NT2/D1 (cell line): ENCODE measurements at regions not wholly inside any gene's neighbourhood (a gene's known extent, or its start where the extent isn't known, plus 50 kb on each side); places are given as distances from the start of the nearest gene placed in this dataset.

Experiments used
- DNase-seq: peaks from one replicate; pipeline ENCODE4 v3.0.0-alpha.2; 2011; ENCODE audit warnings: low read depth, low spot score
- H3K27me3 ChIP-seq: 2 replicates; pipeline ENCODE4 v1.6.0; 2011; ENCODE audit warnings: mild to moderate bottlenecking; ENCODE audit not compliant: insufficient read length, insufficient read depth
- H3K36me3 ChIP-seq: 2 replicates; pipeline ENCODE4 v1.6.1; 2011; ENCODE audit warnings: mild to moderate bottlenecking, low read length, mixed read lengths; ENCODE audit not compliant: insufficient read depth, insufficient read length
- H3K4me1 ChIP-seq: 2 replicates; pipeline ENCODE4 v1.5.1; 2011; ENCODE audit not compliant: insufficient read depth, insufficient read length
- H3K4me3 ChIP-seq: 2 replicates; pipeline ENCODE4 v1.5.1; 2011; ENCODE audit warnings: low read depth; ENCODE audit not compliant: insufficient read length
- H3K9ac ChIP-seq: 2 replicates; pipeline ENCODE4 v1.6.0; 2011; ENCODE audit warnings: low read depth; ENCODE audit not compliant: insufficient read length
- H3K9me3 ChIP-seq: 2 replicates; pipeline ENCODE4 v1.5.1; 2011; ENCODE audit warnings: mild to moderate bottlenecking, low read length; ENCODE audit not compliant: insufficient read depth
- SUZ12 ChIP-seq: IDR thresholded peaks from 2 replicates; pipeline ENCODE4 v1.6.1; 2011; ENCODE audit not compliant: insufficient read length, insufficient read depth; ENCODE audit errors: extremely low read depth
- YY1 ChIP-seq: IDR thresholded peaks from 2 replicates; pipeline ENCODE4 v1.6.1; 2011; ENCODE audit not compliant: insufficient read length, insufficient read depth
- ZNF274 ChIP-seq: IDR thresholded peaks from 2 replicates; pipeline ENCODE4 v1.6.1; 2011; ENCODE audit warnings: mild to moderate bottlenecking, low read depth, low read length

- H3K4me3 ChIP-seq, result no peak overlapping the region
- H3K9me3 ChIP-seq, result no peaks in the 10 kb centered on the region
- H3K36me3 ChIP-seq, result no peaks in the 10 kb centered on the region
- no peaks in the 10 kb centered on the region for H3K4me1 ChIP-seq
- DNase-seq, result no peak
- H3K27me3 ChIP-seq, result no peaks in the 10 kb centered on the region
- no peak overlapping the region for H3K9ac ChIP-seq
- no peak for TF ChIP-seq YY1
- TF ChIP-seq ZNF274, result no peak
- no peak for TF ChIP-seq SUZ12
Measured at GRCh38 chr1:208528578-208529240, 284.5 kb upstream of the PLXNA2 start.

GRCh38 chr1:208531003-208531750 is 287.0 kb upstream of the PLXNA2 start:
- H3K9ac ChIP-seq, result no peak overlapping the region
- no peaks in the 10 kb centered on the region for H3K36me3 ChIP-seq
- DNase-seq, result no peak
- TF ChIP-seq SUZ12 (no peak), ZNF274 (no peak), YY1 (no peak)
- H3K27me3 ChIP-seq, result no peaks in the 10 kb centered on the region
- no peaks in the 10 kb centered on the region for H3K9me3 ChIP-seq
- H3K4me3 ChIP-seq, result no peak overlapping the region
- no peaks in the 10 kb centered on the region for H3K4me1 ChIP-seq

GRCh38 chr1:208533746-208534598 is 289.8 kb upstream of the PLXNA2 start:
- H3K4me1 ChIP-seq, result no peaks in the 10 kb centered on the region
- no peaks in the 10 kb centered on the region for H3K36me3 ChIP-seq
- no peaks in the 10 kb centered on the region for H3K27me3 ChIP-seq
- DNase-seq, result no peak
- TF ChIP-seq YY1 (no peak), SUZ12 (no peak), ZNF274 (no peak)
- no peak overlapping the region for H3K9ac ChIP-seq
- no peaks in the 10 kb centered on the region for H3K9me3 ChIP-seq
- no peak overlapping the region for H3K4me3 ChIP-seq

- Histone ChIP-seq H3K36me3 (no peaks in the 10 kb centered on the region), H3K4me1 (no peaks in the 10 kb centered on the region), H3K27me3 (no peaks in the 10 kb centered on the region), H3K4me3 (no peak overlapping the region), H3K9ac (no peak overlapping the region), H3K9me3 (no peaks in the 10 kb centered on the region)
- no peak for TF ChIP-seq SUZ12
- TF ChIP-seq ZNF274, result no peak
- no peak for TF ChIP-seq YY1
- DNase-seq, result no peak
Measured at GRCh38 chr1:208534599-208534897, 290.4 kb upstream of the PLXNA2 start.

GRCh38 chr1:208534979-208535378 is 290.8 kb upstream of the PLXNA2 start:
- Histone ChIP-seq H3K4me3 (no peak overlapping the region), H3K4me1 (no peaks in the 10 kb centered on the region), H3K27me3 (no peaks in the 10 kb centered on the region), H3K9me3 (no peaks in the 10 kb centered on the region), H3K9ac (no peak overlapping the region), H3K36me3 (no peaks in the 10 kb centered on the region)
- DNase-seq, result no peak
- TF ChIP-seq YY1 (no peak), SUZ12 (no peak), ZNF274 (no peak)

GRCh38 chr1:208535511-208535910 is 291.3 kb upstream of the PLXNA2 start:
- H3K9ac ChIP-seq, result no peak overlapping the region

GRCh38 chr1:208536212-208536611 is 292.0 kb upstream of the PLXNA2 start:
- no peaks in the 10 kb centered on the region for H3K4me1 ChIP-seq
- TF ChIP-seq SUZ12, result no peak
- H3K9me3 ChIP-seq, result no peaks in the 10 kb centered on the region
- no peak overlapping the region for H3K4me3 ChIP-seq
- no peak for DNase-seq
- no peaks in the 10 kb centered on the region for H3K27me3 ChIP-seq
- no peak overlapping the region for H3K9ac ChIP-seq
- H3K36me3 ChIP-seq, result no peaks in the 10 kb centered on the region

More at GRCh38 chr1:208535511-208535910, 291.3 kb upstream of the PLXNA2 start:
- no peak overlapping the region for H3K4me3 ChIP-seq
- H3K4me1 ChIP-seq, result no peaks in the 10 kb centered on the region
- DNase-seq, result no peak
- no peaks in the 10 kb centered on the region for H3K27me3 ChIP-seq
- no peak for TF ChIP-seq ZNF274
- no peak for TF ChIP-seq SUZ12
- no peak for TF ChIP-seq YY1
- no peaks in the 10 kb centered on the region for H3K9me3 ChIP-seq
- H3K36me3 ChIP-seq, result no peaks in the 10 kb centered on the region
